ENCODE measurements at regions not wholly inside any gene's neighbourhood (a gene's known extent, or its start where the extent isn't known, plus 50 kb on each side); places are given as distances from the start of the nearest gene placed in this dataset.
A peak's percentile ranks its signal among the peaks of the same experiment; 100 is the strongest.

GRCh38 chr10:59585046-59585700, 124.5 kb downstream of the SLC16A9 start:
- H3K27ac ChIP-seq = no peak overlapping the region
- TF ChIP-seq ZFX (IDR thresholded peaks at IDR 0.05) (no peak), CTCF (conservative IDR thresholded peaks at IDR 0.05) (no peak)

GRCh38 chr10:59582780-59583179, 126.9 kb downstream of the SLC16A9 start:
- TF ChIP-seq ZFX (IDR thresholded peaks at IDR 0.05) (no peak), CTCF (conservative IDR thresholded peaks at IDR 0.05) (no peak)
- no peak overlapping the region for H3K27ac ChIP-seq

GRCh38 chr10:59582058-59582457, 127.6 kb downstream of the SLC16A9 start:
- no peak overlapping the region for H3K27ac ChIP-seq
- TF ChIP-seq ZFX (IDR thresholded peaks at IDR 0.05) (no peak), CTCF (conservative IDR thresholded peaks at IDR 0.05) (no peak)

- TF ChIP-seq CTCF (conservative IDR thresholded peaks at IDR 0.05) (peak; percentile 84), ZFX (IDR thresholded peaks at IDR 0.05) (no peak)
- H3K27ac ChIP-seq = no peak overlapping the region
These were observed 129.4 kb downstream of the SLC16A9 start for GRCh38 chr10:59580026-59580863.

GRCh38 chr10:59578741-59579140, 130.9 kb downstream of the SLC16A9 start:
- H3K27ac ChIP-seq = no peak overlapping the region
- TF ChIP-seq CTCF (conservative IDR thresholded peaks at IDR 0.05) (no peak), ZFX (IDR thresholded peaks at IDR 0.05) (no peak)

GRCh38 chr10:59577984-59578383, 131.7 kb downstream of the SLC16A9 start:
- TF ChIP-seq ZFX (IDR thresholded peaks at IDR 0.05) (no peak), CTCF (conservative IDR thresholded peaks at IDR 0.05) (no peak)

GRCh38 chr10:59575269-59575668, 134.4 kb downstream of the SLC16A9 start:
- no peak overlapping the region for H3K27ac ChIP-seq
- TF ChIP-seq ZFX (IDR thresholded peaks at IDR 0.05) (no peak), CTCF (conservative IDR thresholded peaks at IDR 0.05) (no peak)

More at GRCh38 chr10:59577984-59578383, 131.7 kb downstream of the SLC16A9 start:
- H3K27ac ChIP-seq = no peak overlapping the region

Data from C4-2B (cell line).